ENCODE measurements at regions not wholly inside any gene's neighbourhood (a gene's known extent, or its start where the extent isn't known, plus 50 kb on each side); places are given as distances from the start of the nearest gene placed in this dataset.

DNA sequence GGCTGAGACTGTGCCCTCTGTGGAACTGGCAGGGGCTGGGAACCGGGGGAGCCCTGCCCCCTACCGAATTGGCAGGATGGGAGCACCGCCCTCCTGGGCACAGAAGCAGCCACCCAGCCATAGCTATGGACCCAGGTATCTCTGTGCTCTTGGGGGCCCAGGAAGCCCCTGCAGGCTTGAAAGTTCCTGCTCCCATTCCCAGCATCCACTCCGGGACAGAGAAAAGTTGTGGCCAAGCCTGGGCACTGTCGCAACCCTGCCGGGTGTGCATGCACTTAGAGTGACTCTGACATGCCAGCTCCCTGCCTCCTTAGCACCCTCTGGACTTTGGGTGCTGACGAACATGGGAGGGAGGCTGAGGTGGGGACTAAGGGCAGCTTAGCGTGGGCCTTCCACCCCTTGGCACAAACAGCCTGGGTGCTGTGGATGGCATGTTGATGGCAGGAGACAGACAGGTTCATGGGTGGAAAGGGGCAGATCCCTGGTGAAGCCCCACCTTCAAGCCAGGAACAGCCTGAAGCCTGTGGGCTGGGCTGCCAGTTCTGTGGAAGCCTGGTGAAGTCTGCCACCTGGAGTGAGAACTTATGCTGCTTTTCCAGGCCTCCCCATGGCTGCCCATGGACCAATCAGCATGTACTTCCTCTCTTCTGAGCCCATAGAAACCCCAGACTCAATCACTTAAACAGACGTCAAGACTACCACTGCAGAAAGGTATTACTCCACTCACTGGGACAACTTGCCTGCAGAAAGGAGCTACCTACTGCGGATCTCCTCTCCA, 279.0 kb downstream of the ATXN7L3B start:
- Mint-ChIP-seq H3K36me3 (no peaks in the 10 kb centered on the region), H3K27ac (no peak overlapping the region), H3K27me3 (ENCODE audit: low read depth) (no peaks in the 10 kb centered on the region), H3K4me1 (no peaks in the 10 kb centered on the region), H3K4me3 (no peak overlapping the region), H3K9me3 (peaks cover 12% of the 10 kb centered on the region)
- DNase-seq (ENCODE audit: low spot score in 2 of 2, unreplicated experiment in 2 of 2): no peak
- TF ChIP-seq, protein P1, sequence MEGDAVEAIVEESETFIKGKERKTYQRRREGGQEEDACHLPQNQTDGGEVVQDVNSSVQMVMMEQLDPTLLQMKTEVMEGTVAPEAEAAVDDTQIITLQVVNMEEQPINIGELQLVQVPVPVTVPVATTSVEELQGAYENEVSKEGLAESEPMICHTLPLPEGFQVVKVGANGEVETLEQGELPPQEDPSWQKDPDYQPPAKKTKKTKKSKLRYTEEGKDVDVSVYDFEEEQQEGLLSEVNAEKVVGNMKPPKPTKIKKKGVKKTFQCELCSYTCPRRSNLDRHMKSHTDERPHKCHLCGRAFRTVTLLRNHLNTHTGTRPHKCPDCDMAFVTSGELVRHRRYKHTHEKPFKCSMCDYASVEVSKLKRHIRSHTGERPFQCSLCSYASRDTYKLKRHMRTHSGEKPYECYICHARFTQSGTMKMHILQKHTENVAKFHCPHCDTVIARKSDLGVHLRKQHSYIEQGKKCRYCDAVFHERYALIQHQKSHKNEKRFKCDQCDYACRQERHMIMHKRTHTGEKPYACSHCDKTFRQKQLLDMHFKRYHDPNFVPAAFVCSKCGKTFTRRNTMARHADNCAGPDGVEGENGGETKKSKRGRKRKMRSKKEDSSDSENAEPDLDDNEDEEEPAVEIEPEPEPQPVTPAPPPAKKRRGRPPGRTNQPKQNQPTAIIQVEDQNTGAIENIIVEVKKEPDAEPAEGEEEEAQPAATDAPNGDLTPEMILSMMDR (IDR thresholded peaks at IDR 0.05; ENCODE audit: unreplicated experiment): no peak

DNA sequence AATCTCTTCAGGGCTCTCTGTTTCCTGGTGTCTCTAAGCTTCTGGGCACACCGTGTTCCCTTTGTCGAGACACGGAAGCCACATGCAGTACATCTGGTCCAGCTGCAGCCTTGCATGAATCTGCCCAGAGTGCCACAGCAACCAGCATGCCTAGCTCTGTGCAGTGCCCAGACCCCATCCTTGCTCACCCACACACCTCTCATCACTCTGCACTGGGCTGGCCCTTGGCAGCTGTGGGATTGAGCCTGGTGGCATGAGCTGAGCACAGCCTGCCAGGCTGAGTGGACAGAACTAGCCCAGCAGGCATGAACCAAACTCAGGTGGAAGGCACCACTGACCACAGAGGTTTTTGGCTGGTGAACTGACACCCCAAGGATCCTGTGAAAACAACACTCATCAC, 279.9 kb downstream of the ATXN7L3B start:
- no peak overlapping the region for H3K4me3 Mint-ChIP-seq
- DNase-seq (ENCODE audit: low spot score in 2 of 2, unreplicated experiment in 2 of 2): no peak
- no peaks in the 10 kb centered on the region for H3K36me3 Mint-ChIP-seq
- no peaks in the 10 kb centered on the region for H3K4me1 Mint-ChIP-seq
- no peaks in the 10 kb centered on the region for H3K27me3 Mint-ChIP-seq (ENCODE audit: low read depth)
- TF ChIP-seq, protein P1 (IDR thresholded peaks at IDR 0.05; ENCODE audit: unreplicated experiment): no peak
- no peak overlapping the region for H3K27ac Mint-ChIP-seq
- peaks cover 12% of the 10 kb centered on the region for H3K9me3 Mint-ChIP-seq

DNA sequence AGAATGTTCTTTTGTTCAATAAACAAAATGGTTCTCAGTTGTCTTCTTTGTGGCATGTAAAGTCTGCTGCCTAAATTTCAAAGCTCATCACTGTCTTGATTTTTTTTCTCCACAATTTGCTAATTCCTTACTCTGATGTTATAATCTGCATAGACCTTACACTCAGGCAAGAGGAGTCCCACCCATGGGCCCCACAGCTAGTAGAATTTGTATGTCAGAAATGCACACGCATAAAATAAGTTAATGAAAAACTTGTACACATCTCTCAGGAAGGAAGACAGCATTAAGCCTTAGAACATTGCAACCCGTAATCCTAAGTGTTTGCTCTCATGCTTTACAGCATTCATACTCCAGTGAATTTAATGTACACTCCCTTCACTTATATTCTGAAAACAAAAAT, 280.8 kb downstream of the ATXN7L3B start:
- Mint-ChIP-seq H3K4me1 (no peaks in the 10 kb centered on the region), H3K27ac (no peak overlapping the region), H3K4me3 (no peak overlapping the region), H3K36me3 (no peaks in the 10 kb centered on the region), H3K9me3 (peaks cover 12% of the 10 kb centered on the region), H3K27me3 (ENCODE audit: low read depth) (no peaks in the 10 kb centered on the region)
- TF ChIP-seq, protein P1 (IDR thresholded peaks at IDR 0.05; ENCODE audit: unreplicated experiment): no peak
- DNase-seq (ENCODE audit: low spot score in 2 of 2, unreplicated experiment in 2 of 2): no peak

DNA sequence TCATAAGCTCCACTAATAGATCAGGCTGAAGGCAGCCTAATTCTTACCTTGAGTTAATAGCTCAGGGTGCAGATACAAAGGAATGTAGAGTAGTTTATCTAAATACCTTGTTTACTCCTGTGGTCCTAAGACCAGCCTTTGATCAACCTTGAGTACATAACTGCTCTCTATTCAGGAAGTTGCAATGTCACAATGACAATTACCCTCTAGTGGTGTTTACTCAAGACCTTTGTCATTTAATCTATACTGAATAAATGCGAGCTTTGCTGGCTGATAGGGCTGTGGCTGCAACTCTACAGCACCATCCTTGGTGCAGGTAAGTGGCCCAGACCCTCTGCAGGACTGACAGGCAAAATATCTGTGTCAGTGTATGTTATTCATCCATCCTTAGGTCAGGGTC, 282.7 kb downstream of the ATXN7L3B start:
- no peaks in the 10 kb centered on the region for H3K36me3 Mint-ChIP-seq
- H3K4me1 Mint-ChIP-seq: no peaks in the 10 kb centered on the region

DNA sequence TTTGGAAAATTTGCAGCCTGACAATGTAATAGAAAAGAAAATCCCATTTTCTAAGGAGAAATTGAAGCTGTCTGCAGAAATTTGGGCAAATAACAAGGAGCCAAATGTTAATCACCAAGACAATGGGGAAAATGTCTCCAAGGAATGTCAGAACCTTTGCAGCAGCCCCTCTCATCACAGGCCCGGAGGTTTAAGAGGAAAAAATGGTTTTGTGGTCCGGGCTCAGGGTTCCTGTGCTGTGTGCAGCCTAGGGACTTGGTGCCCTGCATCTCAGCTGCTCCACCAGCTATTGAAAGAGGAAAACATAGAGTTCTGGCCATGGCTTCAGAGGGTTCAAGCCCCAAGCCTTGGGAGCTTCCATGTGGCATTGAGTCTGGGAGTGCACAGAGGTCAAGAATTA, 298.9 kb downstream of the ATXN7L3B start:
- Mint-ChIP-seq H3K27me3 (ENCODE audit: low read depth) (no peaks in the 10 kb centered on the region), H3K4me1 (no peaks in the 10 kb centered on the region), H3K36me3 (no peaks in the 10 kb centered on the region), H3K27ac (no peak overlapping the region), H3K4me3 (no peak overlapping the region), H3K9me3 (peaks cover 52% of the 10 kb centered on the region)
- no peak for DNase-seq (ENCODE audit: low spot score in 2 of 2, unreplicated experiment in 2 of 2)
- TF ChIP-seq, protein P1 (IDR thresholded peaks at IDR 0.05; ENCODE audit: unreplicated experiment): no peak

More for the DNA sequence above, 282.7 kb downstream of the ATXN7L3B start:
- TF ChIP-seq, protein P1 (IDR thresholded peaks at IDR 0.05; ENCODE audit: unreplicated experiment): no peak
- no peak for DNase-seq (ENCODE audit: low spot score in 2 of 2, unreplicated experiment in 2 of 2)
- Mint-ChIP-seq H3K27me3 (ENCODE audit: low read depth) (no peaks in the 10 kb centered on the region), H3K9me3 (peaks cover 7% of the 10 kb centered on the region), H3K27ac (no peak overlapping the region), H3K4me3 (no peak overlapping the region)
